Prostate gland (tissue), 2 donors: ENCODE measurements at regions not wholly inside any gene's neighbourhood (a gene's known extent, or its start where the extent isn't known, plus 50 kb on each side); places are given as distances from the start of the nearest gene placed in this dataset.

Experiments
- DNase-seq: peaks from one replicate; pipeline ENCODE4 v3.0.0-alpha.2; 2019; ENCODE audit warnings: low spot score
- H3K27ac ChIP-seq, 2 donors: fragments of 200-600 bp; sonication (generic); 2 replicates each; pipeline ENCODE4 v1.5.1; 2017 to 2019
- H3K27me3 ChIP-seq: fragments of 200-600 bp; sonication (generic); replicated peaks from 2 replicates; pipeline ENCODE4 v1.5.1; 2019; ENCODE audit not compliant: insufficient read depth
- H3K36me3 ChIP-seq, 2 donors: fragments of 200-600 bp; sonication (generic); 1 replicate in 1 of 2; 2 replicates in 1 of 2; pipeline versions ENCODE4 v1.5.1 to v1.8.1; 2017 to 2019
- H3K4me1 ChIP-seq: fragments of 200-600 bp; sonication (generic); replicated peaks from 2 replicates; pipeline ENCODE4 v1.5.1; 2019
- H3K4me3 ChIP-seq, 2 donors: fragments of 200-600 bp; sonication (generic); 2 replicates each; pipeline ENCODE4 v1.5.1; 2017 to 2019
- H3K9me3 ChIP-seq: fragments of 200-600 bp; sonication (generic); 2 replicates; pipeline ENCODE4 v1.5.1; 2017
- POLR2A ChIP-seq: fragments of 450-650 bp; IDR thresholded peaks from one replicate; pipeline ENCODE4 v1.6.1; 2016; ENCODE audit warnings: antibody characterized with exemption, mild to moderate bottlenecking
- POLR2AphosphoS5 ChIP-seq: sonication (generic); formaldehyde crosslinking; IDR thresholded peaks from one replicate; pipeline ENCODE4 v1.6.1; 2017; ENCODE audit warnings: antibody characterized with exemption
- WGBS: methylation state at CpG from one replicate; pipeline ENCODE4 v1.1.5; 2018; 5-methylcytosine and 5-hydroxymethylcytosine counted together
- intact Hi-C: fragments of 100-400 bp; cut with DNase I; formaldehyde crosslinking; loops from one replicate; pipeline ENCODE4 v1.14.2; 2022
- TF ChIP-seq, protein P1 (sequence below), 4 experiments: fragments of 200-600 bp in 2 of 4; fragments of 450-650 bp in 2 of 4; sonication (generic) in 2 of 4; IDR thresholded peaks; 1 replicate in 3 of 4; 2 replicates in 1 of 4; pipeline ENCODE4 v1.5.1; 2016 to 2019; ENCODE audit warnings: antibody characterized with exemption in 4 of 4, mild to moderate bottlenecking in 2 of 4, moderate library complexity in 2 of 4

DNA sequence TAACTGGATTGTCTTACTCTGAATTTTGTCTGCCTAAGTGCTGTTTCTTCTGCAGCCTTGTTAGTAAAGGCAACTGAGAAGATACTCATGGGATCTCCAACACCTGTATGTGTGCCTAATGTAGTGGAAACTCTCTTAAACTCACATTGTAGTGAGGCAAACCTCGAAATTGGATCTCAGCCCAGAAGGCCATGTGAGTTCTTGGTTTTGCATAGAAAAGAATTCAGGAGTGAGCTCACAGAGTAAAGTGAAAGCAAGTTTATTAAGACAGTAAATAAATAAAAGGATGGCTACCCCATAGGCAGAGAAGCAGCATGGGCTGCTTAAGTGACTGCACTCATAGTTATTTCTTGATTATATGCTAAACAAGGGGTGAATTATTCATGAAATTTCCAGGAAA, 1344.7 kb downstream of the NCAM2 start:
- intact Hi-C loops, result no loop called here
- Histone ChIP-seq H3K4me1 (no peaks in the 10 kb centered on the region), H3K27me3 (no peaks in the 10 kb centered on the region), H3K4me3 (no peak overlapping the region), H3K9me3 (no peaks in the 10 kb centered on the region), H3K36me3 (no peaks in the 10 kb centered on the region), H3K27ac (no peak overlapping the region)
- DNase-seq, result no peak
- TF ChIP-seq POLR2AphosphoS5 (no peak), POLR2A (no peak)
- TF ChIP-seq, protein P1, sequence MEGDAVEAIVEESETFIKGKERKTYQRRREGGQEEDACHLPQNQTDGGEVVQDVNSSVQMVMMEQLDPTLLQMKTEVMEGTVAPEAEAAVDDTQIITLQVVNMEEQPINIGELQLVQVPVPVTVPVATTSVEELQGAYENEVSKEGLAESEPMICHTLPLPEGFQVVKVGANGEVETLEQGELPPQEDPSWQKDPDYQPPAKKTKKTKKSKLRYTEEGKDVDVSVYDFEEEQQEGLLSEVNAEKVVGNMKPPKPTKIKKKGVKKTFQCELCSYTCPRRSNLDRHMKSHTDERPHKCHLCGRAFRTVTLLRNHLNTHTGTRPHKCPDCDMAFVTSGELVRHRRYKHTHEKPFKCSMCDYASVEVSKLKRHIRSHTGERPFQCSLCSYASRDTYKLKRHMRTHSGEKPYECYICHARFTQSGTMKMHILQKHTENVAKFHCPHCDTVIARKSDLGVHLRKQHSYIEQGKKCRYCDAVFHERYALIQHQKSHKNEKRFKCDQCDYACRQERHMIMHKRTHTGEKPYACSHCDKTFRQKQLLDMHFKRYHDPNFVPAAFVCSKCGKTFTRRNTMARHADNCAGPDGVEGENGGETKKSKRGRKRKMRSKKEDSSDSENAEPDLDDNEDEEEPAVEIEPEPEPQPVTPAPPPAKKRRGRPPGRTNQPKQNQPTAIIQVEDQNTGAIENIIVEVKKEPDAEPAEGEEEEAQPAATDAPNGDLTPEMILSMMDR (IDR thresholded peaks at IDR 0.05), result no peak
- WGBS, result 32% methylated on average over 1 of the region's 1 CpG

DNA sequence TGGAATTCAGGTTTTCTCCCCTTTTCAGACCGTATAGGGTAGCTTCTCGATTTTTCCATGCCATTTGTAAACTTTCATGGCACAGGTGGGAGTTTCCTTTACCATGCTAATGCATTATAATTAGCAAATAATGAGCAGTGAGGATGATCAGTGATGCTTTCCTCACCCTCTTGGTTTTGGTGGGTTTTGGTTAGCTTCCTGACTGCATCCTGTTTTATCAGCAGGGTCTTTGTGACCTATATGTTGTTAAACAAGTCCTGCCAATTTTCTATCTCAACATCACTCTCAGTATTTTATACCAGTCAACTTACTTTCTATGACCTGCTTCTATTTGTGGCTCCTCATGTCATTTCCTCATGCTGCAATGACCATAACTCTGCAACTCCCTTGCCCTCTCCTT, 1345.1 kb downstream of the NCAM2 start:
- 67% methylated on average over 2 of the region's 2 CpGs for WGBS
- intact Hi-C loops, result no loop called here
- DNase-seq, result no peak
- Histone ChIP-seq H3K4me3 (no peak overlapping the region), H3K36me3 (no peaks in the 10 kb centered on the region), H3K9me3 (no peaks in the 10 kb centered on the region), H3K27ac (no peak overlapping the region), H3K27me3 (no peaks in the 10 kb centered on the region), H3K4me1 (no peaks in the 10 kb centered on the region)
- TF ChIP-seq POLR2A (no peak), POLR2AphosphoS5 (no peak)
- TF ChIP-seq, protein P1 (IDR thresholded peaks at IDR 0.05), result no peak

DNA sequence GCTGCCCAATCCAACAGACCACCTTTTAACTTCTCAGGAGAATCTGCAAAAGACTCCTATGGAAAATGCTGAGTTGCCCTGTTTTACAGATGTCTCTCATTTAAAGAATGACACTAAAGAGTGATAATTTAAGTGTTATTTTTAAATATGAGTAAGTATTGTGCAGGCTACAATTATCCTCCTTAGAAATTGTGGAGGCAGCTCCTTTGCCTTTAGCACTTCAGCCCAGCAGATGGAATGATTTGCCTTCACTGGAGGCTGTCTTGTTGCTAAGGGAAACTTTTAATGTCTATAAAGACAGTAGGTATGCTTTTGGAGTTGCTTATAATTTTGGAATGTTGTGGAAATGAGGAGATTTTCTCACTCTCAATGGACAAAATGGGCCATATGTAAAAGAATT, 1345.5 kb downstream of the NCAM2 start:
- no peaks in the 10 kb centered on the region for H3K36me3 ChIP-seq
- H3K27ac ChIP-seq, result no peak overlapping the region
- no peak for DNase-seq
- intact Hi-C loops, result no loop called here
- no peak overlapping the region for H3K4me3 ChIP-seq
- H3K4me1 ChIP-seq, result no peaks in the 10 kb centered on the region
- H3K27me3 ChIP-seq, result no peaks in the 10 kb centered on the region
- no peaks in the 10 kb centered on the region for H3K9me3 ChIP-seq
- TF ChIP-seq POLR2AphosphoS5 (no peak), POLR2A (no peak)
- TF ChIP-seq, protein P1 (IDR thresholded peaks at IDR 0.05), result no peak

DNA sequence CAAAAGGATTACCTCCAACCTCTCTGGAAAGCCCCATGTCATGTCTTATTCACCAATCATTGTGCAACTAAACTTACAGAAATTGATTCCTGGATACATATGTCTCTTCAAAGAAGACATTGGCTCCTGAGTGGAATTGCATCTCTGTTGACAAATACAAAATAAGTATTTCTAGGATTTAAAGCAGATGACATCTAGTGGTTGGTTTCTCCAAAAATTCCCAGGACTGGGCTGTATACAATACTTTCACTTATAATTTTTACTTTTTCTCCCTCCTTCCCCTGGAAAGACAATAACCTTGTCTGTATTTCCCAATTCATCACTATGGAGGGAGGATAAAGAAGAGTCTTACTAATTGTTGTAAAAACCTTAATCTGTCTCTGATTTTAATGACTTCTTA, 1347.4 kb downstream of the NCAM2 start:
- Histone ChIP-seq H3K36me3 (no peaks in the 10 kb centered on the region), H3K4me3 (no peak overlapping the region), H3K9me3 (no peaks in the 10 kb centered on the region), H3K27me3 (no peaks in the 10 kb centered on the region), H3K27ac (no peak overlapping the region), H3K4me1 (no peaks in the 10 kb centered on the region)
- no peak for DNase-seq
- TF ChIP-seq, protein P1 (IDR thresholded peaks at IDR 0.05), result no peak
- no peak for TF ChIP-seq POLR2A
- intact Hi-C loops, result no loop called here

DNA sequence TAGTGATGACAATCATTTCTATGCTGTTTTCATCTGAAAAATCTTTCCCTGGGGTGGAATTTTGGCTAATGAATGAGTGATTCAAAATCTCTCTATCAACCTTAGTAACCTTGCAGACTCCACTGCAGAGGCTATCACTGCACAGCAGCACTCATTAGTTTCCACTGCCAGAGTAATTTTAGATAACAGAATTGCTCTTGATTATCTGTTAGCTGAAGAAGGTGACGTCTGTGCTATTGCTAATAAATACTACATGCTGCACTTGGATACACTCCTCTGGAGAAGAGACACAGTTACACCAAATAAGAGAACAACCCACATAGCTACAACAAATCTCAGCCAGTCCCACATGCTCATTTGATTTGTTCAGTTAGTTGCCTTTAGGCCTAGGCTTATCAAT, 1348.4 kb downstream of the NCAM2 start:
- intact Hi-C loops, result no loop called here
- Histone ChIP-seq H3K4me3 (no peak overlapping the region), H3K4me1 (no peaks in the 10 kb centered on the region), H3K27ac (no peak overlapping the region), H3K9me3 (no peaks in the 10 kb centered on the region), H3K36me3 (no peaks in the 10 kb centered on the region), H3K27me3 (no peaks in the 10 kb centered on the region)
- TF ChIP-seq POLR2A, result no peak
- TF ChIP-seq POLR2AphosphoS5, result no peak
- TF ChIP-seq, protein P1 (IDR thresholded peaks at IDR 0.05), result no peak
- no peak for DNase-seq
- WGBS, result 80% methylated on average over 1 of the region's 1 CpG
